Fibroblast of peridontal ligament (primary cell): ENCODE measurements at regions not wholly inside any gene's neighbourhood (a gene's known extent, or its start where the extent isn't known, plus 50 kb on each side); places are given as distances from the start of the nearest gene placed in this dataset.

Source experiments
- DNase-seq: peaks from one replicate; pipeline ENCODE4 v3.0.0-alpha.2; 2010; ENCODE audit errors: extremely low read depth

DNA sequence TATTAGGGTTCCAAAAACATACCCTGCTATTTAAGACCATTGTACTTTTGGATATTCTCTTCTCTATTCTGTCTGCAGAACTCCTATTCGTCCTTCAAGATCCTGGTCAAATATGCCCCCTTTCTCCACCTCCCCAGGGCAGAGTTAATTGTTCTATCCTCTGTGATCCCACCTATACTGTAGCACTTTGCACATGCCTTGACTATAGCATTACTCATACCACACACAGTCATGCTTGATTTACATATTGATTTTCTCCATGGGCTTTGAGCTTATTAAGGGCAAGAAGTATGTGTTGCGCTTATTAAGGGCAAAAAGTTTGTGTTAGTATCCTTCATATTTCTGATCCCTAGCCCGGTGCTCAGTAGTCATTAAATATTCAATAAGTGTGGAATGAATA, 263.7 kb upstream of the CADM1 start:
- DNase-seq = no peak

DNA sequence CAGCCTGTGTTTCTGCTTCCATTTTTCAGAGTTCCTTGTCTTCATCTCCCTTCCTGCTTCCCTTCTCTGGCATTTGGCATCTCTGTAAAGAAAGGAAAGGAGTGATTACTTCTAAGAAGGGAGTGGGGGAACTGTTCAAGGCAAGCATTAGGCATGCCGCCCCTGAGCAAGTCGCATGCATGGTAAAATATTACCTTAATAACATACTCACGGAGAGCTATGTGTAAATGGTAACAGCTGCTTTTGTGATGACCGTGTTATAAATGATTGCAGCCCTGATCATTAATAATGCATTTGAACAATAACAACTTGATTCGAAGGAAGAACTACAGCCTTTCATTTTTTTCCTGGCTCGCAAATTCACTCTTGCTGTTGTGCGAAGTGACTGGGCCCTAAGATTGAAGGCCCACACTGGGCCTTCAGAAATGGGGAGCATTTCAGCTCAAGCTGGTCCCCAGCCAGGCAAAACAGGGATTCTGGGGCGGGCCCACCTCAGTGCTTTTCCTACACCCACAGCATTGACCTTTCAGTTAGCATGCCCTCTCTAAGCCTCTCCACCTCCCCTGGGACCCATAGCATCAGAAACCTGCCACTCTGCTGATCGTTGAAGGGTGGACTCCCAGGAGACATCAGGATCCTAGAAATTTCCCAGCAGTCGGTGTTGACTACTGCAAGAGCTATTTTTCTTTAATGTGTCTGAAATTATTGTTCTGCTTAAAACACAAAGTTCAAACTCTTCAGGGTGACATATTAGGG, 263.0 kb upstream of the CADM1 start:
- DNase-seq = no peak

- DNase-seq = no peak
These were observed 262.3 kb upstream of the CADM1 start for GRCh38 chr11:115766561-115766960.

- DNase-seq = peak; percentile 48
These were observed 261.6 kb upstream of the CADM1 start for GRCh38 chr11:115765803-115766239.

- DNase-seq = no peak
These were observed 260.0 kb upstream of the CADM1 start for GRCh38 chr11:115764176-115764575.

DNA sequence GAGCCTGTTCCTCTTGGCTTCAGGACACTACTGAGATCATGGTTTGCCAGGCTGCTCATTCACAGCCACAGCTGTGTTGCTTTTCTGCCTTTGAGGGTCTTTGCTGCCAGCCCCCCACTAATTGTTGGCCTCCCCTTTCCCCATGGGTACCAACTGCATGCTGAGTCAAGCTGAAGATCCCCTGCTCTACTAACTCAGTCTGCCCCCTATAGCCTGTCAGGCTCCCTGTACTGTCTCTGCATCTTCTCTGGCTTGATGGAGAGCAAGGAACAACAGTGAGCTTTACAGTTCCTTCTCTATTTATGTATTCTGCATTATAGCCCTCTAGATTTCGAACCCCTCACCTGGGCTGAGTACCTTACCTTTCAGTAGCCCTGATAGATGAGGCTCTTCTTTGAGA, 257.6 kb upstream of the CADM1 start:
- no peak for DNase-seq

- DNase-seq = no peak
These were observed 257.1 kb upstream of the CADM1 start for GRCh38 chr11:115761348-115761747.

DNA sequence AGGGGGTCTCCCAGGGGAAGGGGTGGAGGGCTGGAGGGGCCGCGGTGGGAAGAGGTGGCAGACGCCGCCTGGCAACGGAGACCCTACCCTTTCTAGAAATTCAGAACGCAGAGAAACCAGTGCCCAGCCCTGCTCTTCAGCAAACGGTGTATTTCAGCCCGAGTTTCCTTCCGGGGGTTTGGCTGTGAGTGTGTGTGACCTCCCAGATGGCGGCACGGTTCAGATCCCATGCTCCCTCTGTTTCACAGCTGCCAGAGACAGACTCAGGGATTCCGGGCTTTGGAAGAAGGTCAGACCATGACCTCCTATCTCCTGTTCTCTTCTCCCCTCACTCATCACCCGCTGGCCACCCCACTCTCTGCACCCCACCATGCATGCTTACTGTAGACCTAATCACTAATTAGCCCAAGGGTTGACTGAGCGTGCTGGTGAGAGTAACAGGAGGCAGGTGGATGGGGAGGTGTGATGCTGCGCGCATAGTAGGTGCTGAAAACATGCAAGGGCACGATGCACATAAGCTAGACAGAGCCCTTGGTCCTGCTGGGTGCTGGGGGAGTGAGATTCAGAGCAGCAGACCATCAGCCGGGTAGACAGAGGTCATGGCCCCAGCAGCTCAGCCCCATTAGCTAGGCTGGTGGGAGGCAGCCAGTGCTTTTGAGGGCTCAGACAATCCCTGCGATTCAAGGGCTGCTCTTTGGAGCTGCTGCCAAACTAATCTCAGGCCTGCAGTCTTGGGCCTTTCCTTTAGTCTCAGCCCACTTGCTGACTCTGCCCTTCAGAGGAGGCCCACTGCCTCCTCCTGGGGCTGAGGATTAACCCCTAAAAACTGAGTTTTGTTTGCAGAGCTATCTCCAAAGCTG, 256.5 kb upstream of the CADM1 start:
- no peak for DNase-seq

GRCh38 chr11:115759622-115760460, 255.6 kb upstream of the CADM1 start:
- DNase-seq = no peak

GRCh38 chr11:115758011-115758410, 253.8 kb upstream of the CADM1 start:
- DNase-seq = no peak

GRCh38 chr11:115751243-115752015, 247.2 kb upstream of the CADM1 start:
- DNase-seq = no peak

DNA sequence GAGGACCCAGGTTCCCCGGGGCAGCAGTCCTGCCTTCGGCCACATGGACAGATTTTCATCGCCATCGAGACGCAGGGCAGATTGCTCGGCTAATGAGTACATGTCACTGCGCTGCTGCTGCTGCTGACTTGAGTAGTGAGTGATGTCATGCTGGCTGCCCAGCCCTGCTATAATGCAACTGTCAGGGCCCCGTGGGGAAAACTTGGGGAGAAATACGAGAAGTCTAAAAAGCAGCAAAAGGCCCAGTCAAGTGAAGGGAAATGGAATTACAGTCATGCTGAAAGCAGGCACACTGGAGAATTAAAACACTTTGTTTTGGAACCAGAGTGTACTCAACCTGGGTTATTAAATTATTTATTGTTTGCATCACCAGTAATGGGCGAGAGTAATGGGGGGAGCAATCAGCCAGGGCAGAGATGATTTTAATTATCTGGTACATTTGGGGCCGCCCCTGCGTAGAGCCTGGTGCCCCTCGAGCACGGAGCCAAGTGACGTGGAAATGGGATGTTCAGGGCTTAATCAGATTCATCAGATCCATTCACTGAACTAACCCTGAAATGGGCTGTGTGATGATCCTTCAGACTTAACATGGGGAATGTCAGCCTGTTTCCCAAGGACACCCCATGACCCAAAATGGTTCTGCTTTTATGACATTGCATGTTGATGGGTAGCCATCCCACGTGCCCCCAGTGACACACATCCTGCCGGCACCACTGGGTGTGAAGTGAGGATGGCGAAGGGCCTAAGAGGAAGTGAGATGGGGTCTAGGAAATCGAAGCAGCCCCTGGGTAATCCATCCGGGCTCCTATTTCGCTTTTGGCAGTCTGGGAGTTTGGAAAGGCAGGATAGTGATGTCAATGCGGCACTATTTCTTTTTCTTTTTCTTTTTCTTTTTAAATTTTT, 241.6 kb upstream of the CADM1 start:
- DNase-seq = no peak

DNA sequence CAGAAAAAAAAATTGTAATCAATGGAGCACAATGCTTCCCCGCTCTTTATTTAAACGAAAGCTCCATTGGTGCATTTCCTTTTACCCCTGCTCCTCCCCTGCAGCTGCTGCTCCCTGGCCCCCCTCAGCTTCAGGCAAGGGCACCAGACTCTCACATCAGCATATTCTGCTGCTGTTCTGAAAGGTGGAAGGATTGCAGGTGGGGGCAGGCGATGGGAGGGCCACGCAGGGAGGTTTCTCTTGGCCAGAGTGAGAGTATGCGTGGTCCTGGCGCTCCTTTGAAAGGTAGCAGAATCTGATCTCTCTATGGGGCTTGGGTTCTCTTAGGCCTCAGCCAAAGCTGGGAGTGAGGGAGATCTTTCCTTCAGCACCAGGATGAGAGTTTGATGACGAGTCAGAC, 240.9 kb upstream of the CADM1 start:
- DNase-seq = no peak

GRCh38 chr11:115743719-115744118, 239.5 kb upstream of the CADM1 start:
- no peak for DNase-seq

- no peak for DNase-seq
These were observed 237.3 kb upstream of the CADM1 start for GRCh38 chr11:115741376-115742107.

DNA sequence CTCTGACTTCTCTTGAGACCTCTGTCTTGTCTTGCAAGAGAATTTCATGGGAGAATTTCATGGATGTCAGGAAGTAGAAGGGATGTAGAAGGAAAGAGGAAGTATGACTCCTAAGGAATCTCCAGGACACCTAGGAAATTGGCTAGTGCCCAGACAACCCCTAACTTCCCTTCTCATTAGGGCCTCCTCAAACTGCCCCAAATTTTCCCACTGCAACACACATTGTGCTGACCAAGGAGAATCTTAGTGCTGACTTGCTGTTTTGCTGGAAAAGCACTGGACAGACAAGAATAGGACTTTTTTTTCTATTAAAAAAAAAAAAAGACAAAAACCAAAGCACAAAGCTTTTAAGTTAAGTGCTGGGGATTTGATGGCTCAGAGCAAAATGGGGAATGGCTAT, 236.1 kb upstream of the CADM1 start:
- no peak for DNase-seq

DNA sequence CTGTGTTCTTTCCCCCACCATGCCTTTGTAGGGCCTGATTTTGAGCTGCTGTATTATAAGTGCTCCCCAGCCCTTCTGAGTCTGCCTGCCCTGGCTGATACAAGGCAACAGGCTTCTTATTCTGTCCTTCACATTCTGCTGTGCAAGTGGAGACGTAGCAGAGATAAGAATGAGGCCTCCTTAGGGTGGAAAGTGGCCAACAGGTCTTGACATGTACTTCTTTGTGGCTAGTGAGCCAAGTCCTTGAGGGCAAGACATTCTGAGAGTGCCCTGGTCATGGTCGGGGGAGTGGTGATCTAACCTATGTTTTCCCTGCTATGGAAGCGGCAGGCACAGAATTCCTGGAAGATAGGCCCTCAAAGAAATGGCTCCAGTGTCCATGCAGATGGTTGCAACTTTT, 235.7 kb upstream of the CADM1 start:
- DNase-seq = no peak

- no peak for DNase-seq
These were observed 234.9 kb upstream of the CADM1 start for GRCh38 chr11:115739146-115739545.

GRCh38 chr11:115737875-115738274, 233.7 kb upstream of the CADM1 start:
- no peak for DNase-seq

GRCh38 chr11:115736146-115736545, 231.9 kb upstream of the CADM1 start:
- no peak for DNase-seq
